A549 (cell line): ENCODE measurements at regions not wholly inside any gene's neighbourhood (a gene's known extent, or its start where the extent isn't known, plus 50 kb on each side); places are given as distances from the start of the nearest gene placed in this dataset.

ENCODE experiments used
- JUN ChIP-seq, 2 experiments: fragments of >200 bp; sonication (Bioruptor Twin); formaldehyde crosslinking; IDR thresholded peaks; 2 replicates in 1 of 2; 3 replicates in 1 of 2; pipeline ENCODE4 v1.6.1; 2016 to 2017
- MAFK ChIP-seq: fragments of 450-650 bp; IDR thresholded peaks from 2 replicates; pipeline ENCODE4 v1.6.1; 2014; ENCODE audit not compliant: partially characterized antibody
- TF ChIP-seq, protein P1 (sequence below): fragments of >200 bp; sonication (Bioruptor Twin); formaldehyde crosslinking; IDR thresholded peaks from 3 replicates; pipeline ENCODE4 v1.5.1; 2016

DNA sequence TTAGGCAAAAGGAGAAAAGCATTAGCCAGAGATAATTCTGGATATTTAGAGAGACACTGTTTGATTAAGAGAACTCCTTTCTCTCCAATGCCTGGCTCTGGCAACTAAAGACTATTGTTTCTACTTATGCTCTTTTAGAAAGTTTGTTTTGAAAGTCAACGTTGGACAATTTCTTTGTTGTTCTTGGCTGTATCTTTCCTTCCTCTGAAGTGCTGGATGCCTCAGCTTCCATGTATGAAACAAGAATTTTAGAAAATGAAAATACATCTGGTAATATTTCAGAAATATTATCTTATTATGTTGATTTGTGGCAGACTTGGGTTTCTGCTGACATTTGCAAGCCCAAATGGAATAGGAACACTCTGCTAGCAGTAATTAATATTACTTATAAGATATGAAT, 382.6 kb downstream of the SNAPC1 start:
- TF ChIP-seq, protein P1, sequence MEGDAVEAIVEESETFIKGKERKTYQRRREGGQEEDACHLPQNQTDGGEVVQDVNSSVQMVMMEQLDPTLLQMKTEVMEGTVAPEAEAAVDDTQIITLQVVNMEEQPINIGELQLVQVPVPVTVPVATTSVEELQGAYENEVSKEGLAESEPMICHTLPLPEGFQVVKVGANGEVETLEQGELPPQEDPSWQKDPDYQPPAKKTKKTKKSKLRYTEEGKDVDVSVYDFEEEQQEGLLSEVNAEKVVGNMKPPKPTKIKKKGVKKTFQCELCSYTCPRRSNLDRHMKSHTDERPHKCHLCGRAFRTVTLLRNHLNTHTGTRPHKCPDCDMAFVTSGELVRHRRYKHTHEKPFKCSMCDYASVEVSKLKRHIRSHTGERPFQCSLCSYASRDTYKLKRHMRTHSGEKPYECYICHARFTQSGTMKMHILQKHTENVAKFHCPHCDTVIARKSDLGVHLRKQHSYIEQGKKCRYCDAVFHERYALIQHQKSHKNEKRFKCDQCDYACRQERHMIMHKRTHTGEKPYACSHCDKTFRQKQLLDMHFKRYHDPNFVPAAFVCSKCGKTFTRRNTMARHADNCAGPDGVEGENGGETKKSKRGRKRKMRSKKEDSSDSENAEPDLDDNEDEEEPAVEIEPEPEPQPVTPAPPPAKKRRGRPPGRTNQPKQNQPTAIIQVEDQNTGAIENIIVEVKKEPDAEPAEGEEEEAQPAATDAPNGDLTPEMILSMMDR, result no peak
- no peak for TF ChIP-seq JUN (IDR thresholded peaks at IDR 0.05)
- TF ChIP-seq MAFK, result no peak
